Lower lobe of right lung (tissue), 2 donors: ENCODE measurements at regions not wholly inside any gene's neighbourhood (a gene's known extent, or its start where the extent isn't known, plus 50 kb on each side); places are given as distances from the start of the nearest gene placed in this dataset.

Experiments
- ATAC-seq, 2 donors: fragments of 200-7000 bp; cut with Tn5 transposase; one replicate each; pipeline ENCODE4 v1.9.1; 2020 to 2022; ENCODE audit warnings: mild to moderate bottlenecking in 2 of 2, moderate library complexity in 2 of 2
- DNase-seq: peaks from one replicate; pipeline ENCODE4 v3.0.0-alpha.2; 2020
- H3K27ac ChIP-seq: fragments of 200-600 bp; one replicate; pipeline ENCODE4 v1.8.0; 2022
- H3K27me3 ChIP-seq: fragments of 200-600 bp; one replicate; pipeline ENCODE4 v1.8.0; 2022; ENCODE audit warnings: low read depth
- H3K36me3 ChIP-seq: fragments of 200-600 bp; one replicate; pipeline ENCODE4 v1.8.0; 2022; ENCODE audit warnings: mild to moderate bottlenecking
- H3K4me1 ChIP-seq: fragments of 200-600 bp; one replicate; pipeline ENCODE4 v1.8.0; 2022
- H3K4me3 ChIP-seq: fragments of 200-600 bp; one replicate; pipeline ENCODE4 v1.8.0; 2022; ENCODE audit warnings: mild to moderate bottlenecking
- H3K9me3 ChIP-seq: fragments of 200-600 bp; one replicate; pipeline ENCODE4 v1.8.0; 2022
- intact Hi-C: fragments of 100-400 bp; cut with DNase I; formaldehyde crosslinking; loops from one replicate; pipeline ENCODE4 v1.11.0; 2022
- TF ChIP-seq, protein P1 (sequence below): fragments of 200-600 bp; IDR thresholded peaks from one replicate; pipeline ENCODE4 v1.8.0; 2022; ENCODE audit warnings: antibody characterized with exemption, mild to moderate bottlenecking
- donor health status: DM: no; HTN: yes; CAD: no; lungs with severe emphysema.

DNA sequence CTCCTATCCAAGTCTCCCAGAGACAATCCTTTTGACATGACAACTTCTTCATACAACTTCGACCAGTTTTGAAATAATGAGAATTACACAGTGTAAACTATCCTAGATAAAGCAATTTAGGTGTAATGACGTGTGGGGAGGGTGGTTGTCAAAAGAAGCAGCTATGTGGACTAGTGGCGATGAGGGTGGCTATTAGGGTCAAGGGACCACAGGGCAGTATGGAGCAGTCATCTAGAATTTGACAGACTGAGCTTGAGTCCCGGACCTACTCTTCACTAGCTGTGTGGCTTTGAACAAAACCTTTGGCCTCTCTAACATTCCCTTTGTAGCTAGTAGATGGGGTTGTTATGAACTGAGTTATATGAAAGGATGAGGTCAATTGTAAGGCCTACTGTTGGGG lies 247.1 kb downstream of the HAPSTR1 start:
- Histone ChIP-seq H3K9me3 (no peaks in the 10 kb centered on the region), H3K36me3 (no peaks in the 10 kb centered on the region), H3K27ac (no peak overlapping the region), H3K27me3 (no peaks in the 10 kb centered on the region), H3K4me3 (no peak overlapping the region), H3K4me1 (no peaks in the 10 kb centered on the region)
- TF ChIP-seq, protein P1, sequence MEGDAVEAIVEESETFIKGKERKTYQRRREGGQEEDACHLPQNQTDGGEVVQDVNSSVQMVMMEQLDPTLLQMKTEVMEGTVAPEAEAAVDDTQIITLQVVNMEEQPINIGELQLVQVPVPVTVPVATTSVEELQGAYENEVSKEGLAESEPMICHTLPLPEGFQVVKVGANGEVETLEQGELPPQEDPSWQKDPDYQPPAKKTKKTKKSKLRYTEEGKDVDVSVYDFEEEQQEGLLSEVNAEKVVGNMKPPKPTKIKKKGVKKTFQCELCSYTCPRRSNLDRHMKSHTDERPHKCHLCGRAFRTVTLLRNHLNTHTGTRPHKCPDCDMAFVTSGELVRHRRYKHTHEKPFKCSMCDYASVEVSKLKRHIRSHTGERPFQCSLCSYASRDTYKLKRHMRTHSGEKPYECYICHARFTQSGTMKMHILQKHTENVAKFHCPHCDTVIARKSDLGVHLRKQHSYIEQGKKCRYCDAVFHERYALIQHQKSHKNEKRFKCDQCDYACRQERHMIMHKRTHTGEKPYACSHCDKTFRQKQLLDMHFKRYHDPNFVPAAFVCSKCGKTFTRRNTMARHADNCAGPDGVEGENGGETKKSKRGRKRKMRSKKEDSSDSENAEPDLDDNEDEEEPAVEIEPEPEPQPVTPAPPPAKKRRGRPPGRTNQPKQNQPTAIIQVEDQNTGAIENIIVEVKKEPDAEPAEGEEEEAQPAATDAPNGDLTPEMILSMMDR, result no peak
- no peak for DNase-seq
- intact Hi-C loops, result no loop called here
- no peak for ATAC-seq

DNA sequence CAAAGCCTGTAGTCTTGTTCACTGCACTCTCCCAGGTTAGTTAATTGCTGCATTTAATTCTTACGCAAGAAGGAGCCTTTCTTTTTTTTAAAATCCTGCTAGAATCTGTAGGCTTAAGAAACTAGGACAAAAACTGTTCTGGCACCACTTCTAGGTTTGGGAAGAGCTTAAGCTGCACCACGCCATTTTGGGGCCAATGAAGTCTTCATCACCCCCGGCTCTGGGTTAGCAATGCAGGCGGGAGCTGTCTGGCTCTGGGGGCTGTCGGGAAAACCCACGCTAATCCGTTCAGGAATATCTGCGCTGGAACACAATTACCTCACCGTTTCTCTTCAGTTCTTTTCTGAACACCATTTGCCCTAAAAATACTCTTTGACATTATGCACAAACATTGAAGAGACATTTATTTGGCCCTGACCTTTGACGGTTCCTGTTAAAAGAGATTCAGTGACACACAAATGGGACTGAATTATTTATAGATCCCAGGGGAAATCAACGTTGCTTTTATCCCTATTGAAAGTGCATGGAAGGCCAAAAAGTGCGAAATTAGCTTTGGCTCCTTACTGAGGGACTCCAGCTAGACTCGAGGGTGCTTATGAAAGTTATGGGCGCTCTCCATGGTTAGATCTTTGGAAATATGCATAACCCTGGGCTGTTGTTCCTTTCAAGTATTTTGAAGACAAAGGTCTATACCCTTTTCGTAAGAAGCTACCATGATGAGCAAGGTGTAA lies 249.2 kb downstream of the HAPSTR1 start:
- ATAC-seq (no peak), DNase-seq (no peak)
- Histone ChIP-seq H3K27me3 (no peaks in the 10 kb centered on the region), H3K36me3 (no peaks in the 10 kb centered on the region), H3K9me3 (no peaks in the 10 kb centered on the region), H3K27ac (no peak overlapping the region), H3K4me1 (no peaks in the 10 kb centered on the region), H3K4me3 (no peak overlapping the region)
- TF ChIP-seq, protein P1, result no peak
- intact Hi-C loops, result no loop called here

DNA sequence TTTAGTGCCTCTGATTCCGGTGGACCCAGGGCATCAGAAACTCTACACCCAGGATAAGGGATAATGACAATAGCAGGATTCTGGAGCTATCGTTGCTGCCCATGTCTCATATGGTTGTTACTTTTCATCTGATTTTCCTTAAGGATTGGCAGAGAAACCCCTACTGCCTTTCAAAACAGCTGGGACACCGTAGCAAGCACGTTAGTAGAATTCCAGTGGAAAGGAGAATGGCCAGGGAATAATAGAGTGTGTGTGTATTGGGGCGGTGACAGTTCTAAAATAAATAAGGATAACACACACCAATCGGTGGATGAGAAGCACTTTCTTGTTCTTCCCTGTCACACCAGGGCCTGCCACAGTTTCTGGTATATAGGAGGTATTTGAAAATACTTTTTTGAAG lies 251.8 kb downstream of the HAPSTR1 start:
- H3K4me3 ChIP-seq, result no peak overlapping the region
- DNase-seq, result no peak
- no peaks in the 10 kb centered on the region for H3K27me3 ChIP-seq
- ATAC-seq, result no peak
- no peaks in the 10 kb centered on the region for H3K36me3 ChIP-seq
- H3K27ac ChIP-seq, result no peak overlapping the region
- H3K9me3 ChIP-seq, result no peaks in the 10 kb centered on the region
- no peaks in the 10 kb centered on the region for H3K4me1 ChIP-seq
- TF ChIP-seq, protein P1, result no peak
- intact Hi-C loops, result no loop called here

DNA sequence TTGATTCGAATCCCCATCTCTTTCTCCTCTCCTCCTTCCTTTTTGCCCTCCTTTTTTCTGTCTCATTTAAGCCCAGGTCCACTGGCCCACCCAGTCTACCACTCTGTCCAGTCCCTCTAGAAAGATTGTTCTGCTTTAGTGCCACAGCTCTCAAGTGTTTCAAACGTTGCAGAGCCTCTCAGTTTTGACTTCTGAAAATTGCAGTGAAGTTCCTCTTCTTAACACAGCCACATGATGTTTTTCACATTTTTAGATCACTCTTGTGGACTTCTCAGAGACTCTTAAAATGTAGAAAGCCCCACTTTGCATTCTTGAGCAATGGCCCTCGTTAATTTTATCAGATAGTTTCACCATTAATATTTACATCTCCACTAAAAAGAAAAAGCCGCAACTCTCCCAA lies 253.1 kb downstream of the HAPSTR1 start:
- H3K36me3 ChIP-seq, result no peaks in the 10 kb centered on the region
- H3K27ac ChIP-seq, result no peak overlapping the region
- no peak overlapping the region for H3K4me3 ChIP-seq
- DNase-seq (no peak), ATAC-seq (peak in 1 of 2 donors; percentile 29)
- TF ChIP-seq, protein P1, result no peak
- no peaks in the 10 kb centered on the region for H3K27me3 ChIP-seq
- no peaks in the 10 kb centered on the region for H3K9me3 ChIP-seq
- no peaks in the 10 kb centered on the region for H3K4me1 ChIP-seq
- intact Hi-C loops, result no loop called here

DNA sequence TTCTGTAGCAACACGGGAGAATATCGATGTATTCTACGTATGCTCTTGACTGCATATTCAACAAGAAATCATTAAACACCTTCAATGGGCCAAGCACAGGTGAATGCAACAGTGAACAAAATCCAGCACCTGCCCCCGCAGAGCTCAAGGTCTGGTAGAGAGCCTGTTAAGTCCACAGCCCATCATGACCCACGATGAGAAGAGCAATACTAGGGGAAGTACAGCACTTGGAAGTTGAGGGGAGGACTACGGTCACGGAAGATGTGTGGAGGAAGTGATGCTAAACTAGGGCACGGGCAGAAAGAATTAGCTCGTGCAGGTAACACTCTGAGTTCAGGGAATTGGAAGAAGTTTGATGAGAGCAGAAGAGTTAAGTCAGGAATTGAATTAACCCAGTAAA lies 253.6 kb downstream of the HAPSTR1 start:
- intact Hi-C loops, result no loop called here
- TF ChIP-seq, protein P1, result no peak
- H3K27ac ChIP-seq, result no peak overlapping the region
- DNase-seq (no peak), ATAC-seq (no peak)
- H3K9me3 ChIP-seq, result no peaks in the 10 kb centered on the region
- no peak overlapping the region for H3K4me3 ChIP-seq
- no peaks in the 10 kb centered on the region for H3K36me3 ChIP-seq
- no peaks in the 10 kb centered on the region for H3K4me1 ChIP-seq
- no peaks in the 10 kb centered on the region for H3K27me3 ChIP-seq
